A549 (cell line): ENCODE measurements at regions not wholly inside any gene's neighbourhood (a gene's known extent, or its start where the extent isn't known, plus 50 kb on each side); places are given as distances from the start of the nearest gene placed in this dataset.

ENCODE experiments used
- CBX2 ChIP-seq: fragments of 200-600 bp; sonication (generic); IDR thresholded peaks from 2 replicates; pipeline ENCODE4 v1.6.1; 2016; ENCODE audit warnings: low read depth, mild to moderate bottlenecking, borderline replicate concordance
- ELK1 ChIP-seq: fragments of 150-350 bp; IDR thresholded peaks from 2 replicates; pipeline ENCODE4 v1.6.1; 2014; ENCODE audit warnings: low read depth, mild to moderate bottlenecking, low read length
- MAZ ChIP-seq: fragments of 150-350 bp; IDR thresholded peaks from 2 replicates; pipeline ENCODE4 v1.6.1; 2014; ENCODE audit warnings: antibody characterized with exemption, low read depth, low read length, borderline replicate concordance
- ZNF302 ChIP-seq: fragments of 250-450 bp; sonication (Bioruptor Pico); IDR thresholded peaks from 2 replicates; pipeline ENCODE4 v1.9.0; 2021; ENCODE audit warnings: inconsistent platforms, mild to moderate bottlenecking, moderate library complexity
- TF ChIP-seq, protein P1 (sequence below): fragments of >200 bp; sonication (Bioruptor Twin); formaldehyde crosslinking; IDR thresholded peaks from 3 replicates; pipeline ENCODE4 v1.5.1; 2016

- TF ChIP-seq ELK1 (no peak), ZNF302 (CRISPR knock-in tag) (no peak), CBX2 (no peak), MAZ (no peak)
- TF ChIP-seq, protein P1, sequence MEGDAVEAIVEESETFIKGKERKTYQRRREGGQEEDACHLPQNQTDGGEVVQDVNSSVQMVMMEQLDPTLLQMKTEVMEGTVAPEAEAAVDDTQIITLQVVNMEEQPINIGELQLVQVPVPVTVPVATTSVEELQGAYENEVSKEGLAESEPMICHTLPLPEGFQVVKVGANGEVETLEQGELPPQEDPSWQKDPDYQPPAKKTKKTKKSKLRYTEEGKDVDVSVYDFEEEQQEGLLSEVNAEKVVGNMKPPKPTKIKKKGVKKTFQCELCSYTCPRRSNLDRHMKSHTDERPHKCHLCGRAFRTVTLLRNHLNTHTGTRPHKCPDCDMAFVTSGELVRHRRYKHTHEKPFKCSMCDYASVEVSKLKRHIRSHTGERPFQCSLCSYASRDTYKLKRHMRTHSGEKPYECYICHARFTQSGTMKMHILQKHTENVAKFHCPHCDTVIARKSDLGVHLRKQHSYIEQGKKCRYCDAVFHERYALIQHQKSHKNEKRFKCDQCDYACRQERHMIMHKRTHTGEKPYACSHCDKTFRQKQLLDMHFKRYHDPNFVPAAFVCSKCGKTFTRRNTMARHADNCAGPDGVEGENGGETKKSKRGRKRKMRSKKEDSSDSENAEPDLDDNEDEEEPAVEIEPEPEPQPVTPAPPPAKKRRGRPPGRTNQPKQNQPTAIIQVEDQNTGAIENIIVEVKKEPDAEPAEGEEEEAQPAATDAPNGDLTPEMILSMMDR = no peak
Measured at GRCh38 chr5:35518104-35518503, 99.6 kb upstream of the SPEF2 start.
